Common myeloid progenitor, CD34-positive (primary cell): ENCODE measurements at regions not wholly inside any gene's neighbourhood (a gene's known extent, or its start where the extent isn't known, plus 50 kb on each side); places are given as distances from the start of the nearest gene placed in this dataset.

ENCODE experiments used
- CTCF ChIA-PET: fragments of 350-600 bp; sonication (Branson Sonifier 250); formaldehyde crosslinking; loops from one replicate; lab custom pipeline; 2021; ENCODE audit warnings: antibody characterized with exemption; lab: Charles Lee
- POLR2A ChIA-PET: fragments of 350-600 bp; sonication (Branson Sonifier 250); formaldehyde crosslinking; loops from one replicate; lab custom pipeline; 2021; ENCODE audit warnings: antibody characterized with exemption; lab: Charles Lee
- DNase-seq, 3 donors: peaks; one replicate each; pipeline versions ENCODE4 v3.0.0 to v3.0.0-alpha.2; 2013
- H3K27ac ChIP-seq, 2 experiments: 1 replicate in 1 of 2; 2 replicates in 1 of 2; pipeline ENCODE4 v1.7.0; 2013; ENCODE audit warnings: inconsistent platforms in 2 of 2, low read length in 2 of 2, mild to moderate bottlenecking in 2 of 2, low read depth in 1 of 2, moderate library complexity in 1 of 2; ENCODE audit not compliant: severe bottlenecking in 2 of 2, insufficient read depth in 1 of 2, poor library complexity in 1 of 2
- H3K27me3 ChIP-seq, 5 experiments: replicated peaks in 2 of 5; 1 replicate in 3 of 5; 2 replicates in 2 of 5; pipeline versions ENCODE4 v1.6.1 to v1.7.0; 2013; ENCODE audit warnings: low read length in 4 of 5, mild to moderate bottlenecking in 2 of 5, moderate library complexity in 2 of 5, inconsistent platforms in 1 of 5; ENCODE audit not compliant: insufficient read depth in 5 of 5, control insufficient read depth in 4 of 5
- H3K36me3 ChIP-seq, 4 experiments: 1 replicate in 2 of 4; 2 replicates in 2 of 4; pipeline versions ENCODE4 v1.6.1 to v1.7.0; 2013; ENCODE audit warnings: low read length in 3 of 4, control low read depth in 1 of 4, mild to moderate bottlenecking in 1 of 4; ENCODE audit not compliant: control insufficient read depth in 4 of 4, insufficient read depth in 4 of 4
- H3K4me1 ChIP-seq, 4 experiments: 1 replicate in 3 of 4; 2 replicates in 1 of 4; pipeline versions ENCODE4 v1.6.1 to v1.7.1; 2013; ENCODE audit warnings: low read length in 3 of 4, mild to moderate bottlenecking in 3 of 4, control low read depth in 1 of 4, inconsistent platforms in 1 of 4, moderate library complexity in 1 of 4; ENCODE audit not compliant: control insufficient read depth in 4 of 4, insufficient read depth in 4 of 4; ENCODE audit errors: control extremely low read depth in 1 of 4
- H3K4me3 ChIP-seq, 7 experiments: 1 replicate in 4 of 7; 2 replicates in 3 of 7; pipeline versions ENCODE4 v1.5.1 to v1.7.0; 2013; ENCODE audit warnings: mild to moderate bottlenecking in 7 of 7, low read length in 6 of 7, moderate library complexity in 6 of 7, inconsistent platforms in 2 of 7, low read depth in 2 of 7, control low read depth in 1 of 7; ENCODE audit not compliant: insufficient read depth in 4 of 7, control insufficient read depth in 1 of 7; ENCODE audit errors: extremely low read depth in 1 of 7
- H3K9me3 ChIP-seq, 5 experiments: 1 replicate in 4 of 5; 2 replicates in 1 of 5; pipeline versions ENCODE4 v1.6.1 to v1.7.1; 2013; ENCODE audit warnings: low read length in 4 of 5, mild to moderate bottlenecking in 2 of 5, inconsistent platforms in 1 of 5, low read depth in 1 of 5, moderate library complexity in 1 of 5; ENCODE audit not compliant: control insufficient read depth in 4 of 5, insufficient read depth in 2 of 5; ENCODE audit errors: control extremely low read depth in 1 of 5
- WGBS: methylation state at CpG from one replicate; pipeline ENCODE4 v1.1.5; 2013; ENCODE audit not compliant: insufficient coverage; 5-methylcytosine and 5-hydroxymethylcytosine counted together

DNA sequence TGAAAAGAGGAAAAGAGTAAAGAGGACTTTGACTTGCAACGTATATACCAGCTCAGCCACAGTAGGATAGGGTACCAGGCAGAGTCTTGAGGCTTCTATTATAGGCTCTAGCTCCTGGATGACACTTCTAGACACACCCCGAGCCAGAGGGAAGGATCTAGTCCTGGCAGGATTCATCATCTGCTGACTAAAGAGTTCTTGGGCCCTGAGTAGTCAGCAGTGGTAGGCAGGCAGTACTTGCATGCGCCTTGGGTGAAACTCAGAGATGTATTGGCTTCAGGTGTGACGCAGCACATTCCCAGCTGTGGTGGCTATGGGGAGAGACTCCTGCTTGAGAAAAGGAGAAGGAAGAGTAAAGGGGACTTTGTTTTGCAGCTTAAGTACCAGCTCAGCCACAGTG is 162.3 kb upstream of the APP start:
- DNase-seq, result peak in 2 of 3 donors; percentile 9 to 15
- Histone ChIP-seq H3K9me3 (no peaks in the 10 kb centered on the region), H3K27me3 (no peaks in the 10 kb centered on the region), H3K4me1 (peaks cover 0 to 3% (median 0%) of the 10 kb centered on the region in 4 experiments), H3K36me3 (no peaks in the 10 kb centered on the region), H3K4me3 (no peak overlapping the region), H3K27ac (no peak overlapping the region)
- WGBS, result 96% methylated on average over 3 of the region's 4 CpGs
- ChIA-PET POLR2A (no interaction called here), CTCF (no interaction called here)

- DNase-seq, result no peak
- 86% methylated on average over 1 of the region's 1 CpG for WGBS
- Histone ChIP-seq H3K27me3 (no peaks in the 10 kb centered on the region), H3K36me3 (no peaks in the 10 kb centered on the region), H3K27ac (no peak overlapping the region), H3K4me3 (no peak overlapping the region), H3K4me1 (peaks cover 0 to 3% (median 0%) of the 10 kb centered on the region in 4 experiments), H3K9me3 (no peaks in the 10 kb centered on the region)
- POLR2A ChIA-PET, result no interaction called here
- CTCF ChIA-PET, result no interaction called here
These were observed 160.8 kb upstream of the APP start for GRCh38 chr21:26331205-26331980.

DNA sequence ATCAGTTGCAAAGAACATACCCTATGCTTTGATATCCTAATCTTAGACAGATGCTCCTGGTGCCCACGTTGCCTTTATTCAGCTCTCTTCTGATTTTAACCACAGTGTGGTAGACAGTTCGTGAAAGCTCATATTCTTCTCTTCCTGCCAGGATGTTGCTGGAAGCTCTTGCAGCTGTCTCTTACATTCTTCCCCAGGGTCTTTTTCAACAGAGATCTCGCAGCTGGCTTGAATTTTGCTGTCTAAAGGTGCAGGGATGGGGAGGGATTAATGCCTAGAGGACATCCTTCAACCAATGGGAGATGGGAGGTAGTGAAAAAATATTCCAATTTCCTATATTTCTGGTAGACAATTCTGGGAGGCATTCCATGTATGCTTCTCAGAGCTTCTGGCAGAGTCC is 150.0 kb upstream of the APP start:
- peaks cover 0 to 5% (median 0%) of the 10 kb centered on the region in 5 experiments for H3K27me3 ChIP-seq
- no peak overlapping the region for H3K27ac ChIP-seq
- WGBS, result 0% methylated on average over 1 of the region's 3 CpGs
- H3K9me3 ChIP-seq, result no peaks in the 10 kb centered on the region
- peaks cover 0 to 9% (median 3%) of the 10 kb centered on the region in 4 experiments for H3K4me1 ChIP-seq
- no peaks in the 10 kb centered on the region for H3K36me3 ChIP-seq
- POLR2A ChIA-PET, result no interaction called here
- no peak overlapping the region for H3K4me3 ChIP-seq
- CTCF ChIA-PET, result interaction anchor here (0.9 kb wide), 1 partner anchor 28 kb away, joined by 3 read pairs; no protein-coding TSS in a partner anchor
- peak in 2 of 3 donors; percentile 35 to 47 for DNase-seq

DNA sequence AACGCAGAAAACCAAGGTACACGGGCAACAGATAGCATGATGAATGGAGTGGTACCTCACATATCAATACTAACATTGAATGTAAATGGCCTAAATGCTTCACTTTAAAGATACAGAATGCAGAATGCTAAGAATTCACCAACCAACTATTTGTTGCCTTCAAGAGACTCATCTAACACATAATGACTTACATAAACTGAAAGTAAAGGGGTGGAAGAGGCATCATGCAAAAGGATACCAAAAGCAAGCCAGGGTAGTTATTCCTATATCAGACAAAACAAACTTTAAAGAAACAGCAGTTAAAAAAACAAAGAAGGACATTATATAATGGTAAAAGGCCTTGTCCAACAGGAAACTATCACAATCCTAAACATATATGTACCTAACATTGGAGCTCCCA is 137.1 kb upstream of the APP start:
- no peaks in the 10 kb centered on the region for H3K36me3 ChIP-seq
- no peak for DNase-seq
- WGBS, result no CpG with 5 or more reads among the region's 2 CpGs
- ChIA-PET POLR2A (interaction anchor here (0.6 kb wide), 1 partner anchor 318 kb away, joined by 4 read pairs; no protein-coding TSS in a partner anchor), CTCF (no interaction called here)
- H3K27ac ChIP-seq, result no peak overlapping the region
- peaks cover 0 to 3% (median 0%) of the 10 kb centered on the region in 5 experiments for H3K9me3 ChIP-seq
- no peak overlapping the region for H3K4me3 ChIP-seq
- H3K4me1 ChIP-seq, result no peaks in the 10 kb centered on the region
- H3K27me3 ChIP-seq, result no peaks in the 10 kb centered on the region

DNA sequence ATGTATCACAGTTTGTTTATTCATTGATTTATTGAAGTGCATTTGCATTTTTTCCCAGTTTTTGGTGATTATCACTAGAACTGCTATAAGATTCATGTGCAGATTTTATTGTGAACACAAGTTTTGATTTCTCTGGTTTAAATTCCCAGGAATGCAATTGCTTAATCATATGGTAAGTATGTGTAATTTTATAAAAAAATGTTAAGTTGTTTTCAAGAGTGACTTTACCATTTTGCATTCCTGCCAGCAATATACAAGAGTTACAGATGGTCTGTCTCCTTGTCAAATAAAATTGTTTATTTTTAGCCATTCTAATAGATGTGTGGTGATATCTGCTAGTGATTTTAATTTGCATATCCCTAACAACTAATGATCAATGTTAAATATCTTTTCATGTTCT is 127.3 kb upstream of the APP start:
- peaks cover 0 to 8% (median 4%) of the 10 kb centered on the region in 4 experiments for H3K4me1 ChIP-seq
- H3K4me3 ChIP-seq, result no peak overlapping the region
- no peak for DNase-seq
- H3K36me3 ChIP-seq, result no peaks in the 10 kb centered on the region
- no peak overlapping the region for H3K27ac ChIP-seq
- CTCF ChIA-PET, result no interaction called here
- POLR2A ChIA-PET, result no interaction called here
- H3K9me3 ChIP-seq, result peaks cover 0 to 8% (median 2%) of the 10 kb centered on the region in 5 experiments
- no peaks in the 10 kb centered on the region for H3K27me3 ChIP-seq

- Histone ChIP-seq H3K4me3 (no peak overlapping the region), H3K27ac (peak overlapping the region in 1 of 2 experiments; percentile 34), H3K27me3 (no peaks in the 10 kb centered on the region), H3K36me3 (no peaks in the 10 kb centered on the region), H3K4me1 (peaks cover 0 to 10% (median 4%) of the 10 kb centered on the region in 4 experiments), H3K9me3 (peaks cover 0 to 8% (median 2%) of the 10 kb centered on the region in 5 experiments)
- POLR2A ChIA-PET, result interaction anchor here (1.2 kb wide), 1 partner anchor 556 kb away, joined by 3 read pairs; no protein-coding TSS in a partner anchor
- DNase-seq, result peak; percentile 2 to 69 (median 49)
- 0% methylated on average over 1 of the region's 3 CpGs for WGBS
- CTCF ChIA-PET, result no interaction called here
These were observed 122.8 kb upstream of the APP start for GRCh38 chr21:26293141-26293946.
